ENCODE measurements at regions not wholly inside any gene's neighbourhood (a gene's known extent, or its start where the extent isn't known, plus 50 kb on each side); places are given as distances from the start of the nearest gene placed in this dataset.
"Not testable (repeated sequence)": the region's sequence is repeated elsewhere in the genome, so short reads cannot be mapped to it uniquely, and the experiment has no call there.

DNA sequence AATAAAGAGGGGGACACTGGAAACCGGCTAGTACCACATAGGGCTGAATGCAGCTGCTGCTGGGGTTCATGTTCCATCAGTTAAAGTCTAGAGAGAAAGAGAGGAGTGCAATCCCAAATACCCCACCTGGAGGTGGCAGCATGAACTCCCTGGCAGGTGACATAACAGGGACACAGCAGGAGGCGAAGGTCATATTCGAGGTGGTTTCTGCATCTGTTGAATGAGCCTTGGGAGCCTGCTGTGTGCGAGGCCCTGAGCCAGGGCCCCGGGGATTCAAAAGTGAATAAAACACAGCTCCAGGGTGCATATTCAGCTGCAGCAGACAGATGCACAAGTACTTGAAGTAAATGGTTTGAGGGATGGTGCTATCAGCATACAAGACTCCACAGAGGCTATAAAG, 456.8 kb downstream of the SETD4 start:
- no peak for DNase-seq (ENCODE audit: low read depth, low spot score)
- H3K4me3 ChIP-seq (ENCODE audit: low read length) = no peak overlapping the region

DNA sequence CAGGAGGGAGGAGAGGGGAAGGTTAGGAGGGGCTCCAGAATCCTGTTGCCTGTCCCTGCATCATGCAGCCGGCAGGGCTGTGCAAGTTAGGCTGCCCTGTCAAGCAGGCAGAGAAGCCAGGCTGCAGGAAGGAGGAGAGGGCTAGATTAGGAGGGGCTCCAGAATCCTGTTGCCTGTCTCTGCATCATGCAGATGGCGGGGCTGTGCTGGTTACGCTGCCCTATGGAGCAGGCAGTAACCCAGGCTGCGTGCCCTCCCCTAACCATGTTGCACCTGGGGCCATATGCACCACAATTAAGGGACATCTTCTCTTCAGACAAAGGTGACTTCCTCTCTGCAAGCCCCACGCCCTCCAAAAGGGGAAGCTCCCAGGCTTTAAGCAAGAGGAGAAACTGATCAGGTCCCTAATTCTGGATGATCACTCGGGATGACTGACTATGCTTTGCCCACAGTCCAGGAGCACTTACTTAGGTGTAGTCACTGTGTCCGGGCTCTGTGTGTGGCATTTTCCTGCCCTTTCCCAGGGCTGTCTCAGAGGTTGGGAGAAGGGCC, 457.4 kb downstream of the SETD4 start:
- no peak for DNase-seq (ENCODE audit: low read depth, low spot score)

DNA sequence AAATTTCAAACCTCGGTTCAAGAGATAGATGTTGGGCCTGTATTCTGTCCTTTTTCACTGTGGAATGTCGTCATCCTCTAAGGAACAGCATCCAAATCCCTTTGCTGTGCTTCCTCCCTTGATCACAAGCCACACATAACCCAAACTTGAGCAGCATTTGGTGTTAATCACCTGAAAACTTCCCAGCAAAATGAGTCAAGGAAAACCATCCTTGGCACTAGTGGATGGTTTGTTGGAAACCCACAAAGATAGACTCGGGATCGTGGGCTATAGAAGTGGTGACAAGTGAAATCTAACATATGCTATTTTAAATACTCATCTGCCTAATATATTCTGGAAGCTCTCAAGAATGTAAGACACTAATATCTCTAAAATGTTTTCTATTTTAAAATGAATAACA, 459.1 kb downstream of the SETD4 start:
- no peak overlapping the region for H3K4me3 ChIP-seq (ENCODE audit: low read length)
- DNase-seq (ENCODE audit: low read depth, low spot score) = no peak

More for the DNA sequence above, 457.4 kb downstream of the SETD4 start:
- H3K4me3 ChIP-seq (ENCODE audit: low read length) = no peak overlapping the region

DNA sequence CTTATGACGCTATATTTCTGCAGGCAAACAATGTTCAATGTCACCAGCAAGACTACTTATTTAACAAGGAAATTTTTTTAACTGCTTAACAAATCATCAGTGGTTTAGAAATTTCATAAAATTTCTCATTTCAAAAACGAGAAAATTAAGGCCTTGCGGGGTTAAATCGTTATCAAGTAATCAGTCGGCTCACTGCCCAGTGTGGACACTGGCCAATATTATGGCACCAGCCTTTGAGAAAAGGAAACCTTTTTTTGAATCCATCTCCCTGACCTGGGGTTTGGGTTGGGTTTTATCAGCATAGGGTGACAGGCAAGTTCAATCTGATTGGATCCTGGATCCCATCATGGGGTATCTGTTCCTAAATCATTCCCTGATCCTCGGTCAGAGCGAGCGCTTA, 461.2 kb downstream of the SETD4 start:
- no peak overlapping the region for H3K4me3 ChIP-seq (ENCODE audit: low read length)
- no peak for DNase-seq (ENCODE audit: low read depth, low spot score)

DNA sequence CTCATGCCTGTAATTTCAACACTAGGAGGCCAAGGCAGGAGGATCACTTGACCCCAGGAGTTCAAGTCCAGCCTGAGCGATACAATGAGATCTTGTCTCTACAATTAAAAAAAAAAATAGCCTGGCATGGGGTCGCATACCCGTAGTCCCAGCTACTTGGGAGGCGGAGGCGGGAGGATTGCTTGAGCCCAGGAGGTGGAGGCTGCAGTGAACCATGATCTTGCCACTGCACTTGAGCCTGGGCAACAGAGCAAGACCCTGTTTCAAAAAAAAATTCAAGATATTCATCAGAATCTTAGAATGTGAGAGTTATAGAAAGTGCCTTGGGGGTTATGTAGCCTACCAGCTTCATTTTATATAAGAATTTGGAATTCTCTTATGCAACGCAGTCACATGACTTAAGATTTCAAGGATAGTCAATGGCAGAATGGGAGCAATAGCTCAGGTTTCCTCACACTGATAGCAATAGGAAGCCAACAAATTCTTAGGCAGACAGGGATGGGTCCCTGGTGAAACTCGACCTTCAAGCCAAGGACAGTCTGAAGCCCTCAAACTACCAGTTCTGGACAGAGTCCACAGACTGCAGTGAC, 462.5 kb downstream of the SETD4 start:
- H3K4me3 ChIP-seq (ENCODE audit: low read length) = no peak overlapping the region
- DNase-seq (ENCODE audit: low read depth, low spot score) = no peak

DNA sequence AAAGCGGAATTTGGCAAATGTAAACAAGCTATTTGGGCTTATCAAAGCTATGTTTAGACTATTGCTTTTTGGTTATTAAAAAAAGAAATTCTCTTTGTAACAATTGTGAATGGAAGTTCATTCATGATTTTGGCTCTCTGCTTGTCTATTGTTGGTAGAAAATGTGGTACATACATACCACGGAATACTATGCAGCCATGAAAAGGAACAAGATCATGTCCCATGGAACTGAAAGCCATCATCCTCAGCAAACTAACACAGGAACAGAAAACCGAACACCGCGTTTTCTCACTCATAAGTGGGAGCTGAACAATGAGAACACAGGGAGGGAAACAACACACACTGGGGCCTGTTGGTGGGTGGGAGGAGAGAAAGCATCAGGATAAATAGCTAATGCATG, 465.4 kb downstream of the SETD4 start:
- no peak overlapping the region for H3K4me3 ChIP-seq (ENCODE audit: low read length)
- no peak for DNase-seq (ENCODE audit: low read depth, low spot score)

DNA sequence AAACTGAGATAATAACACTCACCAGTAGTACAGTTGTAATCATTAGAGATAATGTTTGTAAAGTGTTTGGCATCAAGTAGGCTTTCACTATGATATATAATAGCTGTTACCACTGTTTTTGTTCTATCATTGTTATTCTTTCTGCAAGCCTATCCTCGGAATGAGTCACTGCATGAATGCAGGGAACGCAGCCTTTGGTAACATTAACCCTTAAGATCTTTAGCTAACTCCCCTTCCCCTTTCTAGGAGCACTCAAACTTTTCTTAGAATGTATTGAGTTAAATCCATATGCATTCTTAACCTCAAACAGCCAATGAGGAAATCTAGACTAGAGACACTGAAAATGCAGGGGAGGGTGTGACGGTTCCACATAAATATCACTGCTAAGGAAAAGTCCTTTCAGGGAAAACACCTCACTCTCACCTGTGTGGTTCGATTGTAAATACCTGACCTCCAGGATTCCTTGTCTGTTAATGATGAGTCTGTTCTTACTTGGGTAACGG, 467.3 kb downstream of the SETD4 start:
- DNase-seq (ENCODE audit: low read depth, low spot score) = no peak
- H3K4me3 ChIP-seq (ENCODE audit: low read length) = no peak overlapping the region

DNA sequence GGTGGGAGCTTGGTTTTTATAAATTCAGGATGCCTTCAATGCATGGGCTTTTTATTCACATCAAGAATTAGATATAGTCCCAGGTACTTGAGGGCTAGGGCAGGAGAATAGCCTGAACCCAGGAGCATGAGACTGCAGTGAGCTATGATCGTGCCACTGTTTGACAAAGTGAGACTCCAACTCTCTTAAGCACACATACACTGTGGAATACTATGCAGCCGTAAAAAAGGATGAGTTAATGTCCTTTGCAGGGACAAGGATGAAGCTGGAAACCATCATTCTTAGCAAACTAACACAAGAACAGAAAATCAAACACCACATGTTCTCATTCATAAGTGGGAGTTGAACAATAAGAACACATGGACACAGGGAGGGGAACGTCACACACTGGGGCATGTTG, 470.0 kb downstream of the SETD4 start:
- not testable (repeated sequence) for H3K4me3 ChIP-seq (ENCODE audit: low read length); DNase-seq (ENCODE audit: low read depth, low spot score)

DNA sequence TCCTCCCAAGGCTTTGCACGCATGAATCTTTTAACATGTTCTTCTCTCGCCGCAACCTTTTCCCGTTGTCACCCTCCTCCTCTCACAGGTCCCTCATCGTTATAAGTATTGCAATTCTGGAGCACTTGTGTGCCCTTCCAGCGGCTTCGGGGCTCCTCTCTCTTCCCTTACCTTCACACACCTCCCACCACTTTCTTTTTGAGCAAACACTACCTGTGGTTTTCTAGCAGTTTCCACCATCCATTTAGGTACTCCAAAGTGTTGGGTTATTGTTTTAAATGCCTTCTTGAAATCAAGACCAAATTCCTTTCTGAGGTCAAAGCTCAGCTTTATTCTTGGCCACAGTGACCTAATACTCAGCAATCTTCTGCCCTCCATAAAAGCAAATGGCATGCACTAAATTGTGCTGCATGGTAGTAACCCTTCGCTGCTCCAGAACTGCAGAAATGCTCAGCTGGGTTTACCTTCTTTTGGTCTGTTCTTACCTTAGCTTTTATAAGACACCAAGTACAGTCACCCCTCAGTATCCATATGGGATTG, 472.4 kb downstream of the SETD4 start:
- DNase-seq (ENCODE audit: low read depth, low spot score) = no peak
- no peak overlapping the region for H3K4me3 ChIP-seq (ENCODE audit: low read length)

DNA sequence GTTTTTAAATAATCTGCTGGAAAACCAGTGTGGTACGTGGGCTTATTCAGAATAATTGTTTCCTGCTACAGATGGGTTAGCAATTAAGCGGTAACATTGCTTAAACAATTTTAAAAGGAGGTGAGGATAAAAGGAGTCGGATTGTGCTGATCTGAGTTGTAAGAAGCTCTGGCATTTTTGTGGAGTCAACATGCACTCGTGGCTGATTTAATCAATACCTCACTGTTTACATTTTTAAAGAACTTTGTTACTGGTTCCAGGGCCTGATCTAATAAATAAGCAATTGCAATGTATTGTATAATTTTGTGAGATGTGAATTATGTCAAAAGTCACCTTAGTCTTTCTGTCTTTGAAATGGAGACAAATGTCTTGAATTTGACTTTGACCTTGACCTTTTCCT, 474.0 kb downstream of the SETD4 start:
- H3K4me3 ChIP-seq (ENCODE audit: low read length) = no peak overlapping the region

DNA sequence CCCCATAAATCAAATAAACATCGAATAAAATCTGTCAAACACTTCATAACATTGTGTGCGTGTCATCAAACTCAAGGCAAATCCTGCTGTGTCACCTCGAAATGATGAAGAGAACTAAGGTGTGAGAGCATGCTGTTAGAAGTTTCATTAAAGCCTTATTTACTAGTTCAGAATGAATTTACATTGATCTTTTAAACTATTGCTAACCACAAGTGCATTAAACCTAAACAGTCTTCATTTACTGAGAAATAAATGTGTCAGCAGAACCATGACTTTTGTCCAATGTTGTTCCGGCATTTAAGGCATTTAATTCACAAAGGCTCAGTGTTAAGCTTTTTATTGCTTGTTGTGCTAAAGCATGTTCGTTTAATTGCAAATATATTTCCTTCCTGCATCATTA, 474.4 kb downstream of the SETD4 start:
- DNase-seq (ENCODE audit: low read depth, low spot score) = no peak
- no peak overlapping the region for H3K4me3 ChIP-seq (ENCODE audit: low read length)

More for the DNA sequence above, 474.0 kb downstream of the SETD4 start:
- DNase-seq (ENCODE audit: low read depth, low spot score) = no peak

DNA sequence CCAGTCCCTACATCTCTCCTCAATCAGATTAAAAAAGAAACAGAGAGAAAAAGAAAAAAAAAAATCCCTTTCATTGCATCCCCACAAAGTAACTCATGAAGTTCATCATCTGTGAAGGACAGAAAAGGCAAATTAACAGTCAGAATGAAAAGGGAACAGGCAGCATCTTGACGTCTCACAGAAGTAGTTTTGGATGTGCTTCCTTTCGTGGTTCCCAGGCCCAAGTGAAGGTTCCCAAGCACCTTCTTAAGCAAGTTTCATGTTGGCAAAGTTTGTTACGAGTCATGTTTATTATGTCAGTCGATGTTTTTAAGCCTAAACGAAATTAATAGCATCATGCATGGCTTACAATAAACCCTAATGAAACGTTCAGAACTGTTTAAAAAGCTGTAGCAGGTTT, 475.2 kb downstream of the SETD4 start:
- DNase-seq (ENCODE audit: low read depth, low spot score) = no peak
- H3K4me3 ChIP-seq (ENCODE audit: low read length) = no peak overlapping the region

DNA sequence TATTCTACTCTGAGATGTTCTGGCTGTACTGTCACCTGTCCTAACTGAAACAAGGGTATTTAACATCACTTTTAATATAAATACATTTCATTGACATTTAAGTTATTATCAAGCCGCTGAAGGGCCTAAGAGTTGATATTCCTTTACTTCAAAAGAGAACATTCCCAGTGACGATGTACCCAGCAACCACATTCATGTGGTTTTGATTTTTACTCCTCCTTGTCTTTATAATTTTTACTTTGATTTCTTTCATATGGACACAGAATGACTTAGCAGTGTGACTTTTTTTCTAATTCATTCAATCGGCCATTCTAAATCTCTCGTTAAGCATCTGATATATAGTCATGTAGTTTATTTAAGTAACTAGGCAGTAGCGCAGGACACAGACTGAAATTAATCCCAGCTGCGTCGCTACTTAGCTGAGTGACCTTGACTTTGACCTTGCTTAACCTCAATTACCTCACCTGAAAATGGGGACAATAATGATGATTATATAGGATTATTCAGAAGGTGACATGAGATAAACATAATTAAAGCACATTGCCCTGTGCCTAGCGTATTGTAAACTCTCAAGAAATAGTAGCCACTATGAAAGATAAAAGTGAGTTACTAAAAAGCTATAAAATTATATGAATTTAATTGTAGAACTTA, 476.6 kb downstream of the SETD4 start:
- DNase-seq (ENCODE audit: low read depth, low spot score) = no peak

DNA sequence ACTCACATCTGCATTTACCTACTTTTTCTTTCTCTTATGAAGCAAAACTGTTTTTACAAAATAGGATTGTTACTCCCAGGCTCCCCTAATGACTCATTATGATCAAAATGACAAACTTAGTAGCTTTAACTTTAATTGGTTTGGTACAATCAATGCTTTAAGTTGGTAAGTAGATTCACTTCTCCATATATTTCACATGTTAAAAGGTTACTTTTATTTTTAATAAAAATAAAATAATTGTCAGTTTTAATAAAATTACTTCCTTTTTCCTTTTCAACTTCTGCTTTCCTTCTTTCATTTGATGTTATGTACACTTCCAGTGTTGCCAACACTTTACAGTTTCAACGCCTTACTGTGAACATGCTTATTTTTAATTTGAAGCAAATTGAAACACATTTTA, 477.6 kb downstream of the SETD4 start:
- DNase-seq (ENCODE audit: low read depth, low spot score) = no peak
- H3K4me3 ChIP-seq (ENCODE audit: low read length) = no peak overlapping the region

More for the DNA sequence above, 476.6 kb downstream of the SETD4 start:
- H3K4me3 ChIP-seq (ENCODE audit: low read length) = no peak overlapping the region

DNA sequence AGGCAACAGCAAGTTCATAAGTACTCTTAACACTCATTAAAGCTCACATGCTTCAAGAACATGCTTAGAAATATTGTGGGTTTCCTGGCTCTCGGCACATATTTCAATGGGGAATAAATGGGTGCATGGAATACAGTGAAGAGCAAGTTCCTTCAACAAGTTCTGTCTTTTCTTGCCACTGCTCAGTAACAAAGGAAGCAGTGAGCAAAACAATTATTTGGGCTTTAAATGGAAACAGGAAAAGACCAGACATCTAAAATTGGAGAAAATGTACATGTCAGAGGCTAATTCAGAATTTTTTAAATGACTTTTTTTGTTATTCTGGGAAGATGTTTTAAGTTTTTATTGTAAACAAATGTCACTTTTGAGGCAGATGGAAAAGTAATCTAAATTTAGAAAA, 478.7 kb downstream of the SETD4 start:
- no peak for DNase-seq (ENCODE audit: low read depth, low spot score)
- no peak overlapping the region for H3K4me3 ChIP-seq (ENCODE audit: low read length)

DNA sequence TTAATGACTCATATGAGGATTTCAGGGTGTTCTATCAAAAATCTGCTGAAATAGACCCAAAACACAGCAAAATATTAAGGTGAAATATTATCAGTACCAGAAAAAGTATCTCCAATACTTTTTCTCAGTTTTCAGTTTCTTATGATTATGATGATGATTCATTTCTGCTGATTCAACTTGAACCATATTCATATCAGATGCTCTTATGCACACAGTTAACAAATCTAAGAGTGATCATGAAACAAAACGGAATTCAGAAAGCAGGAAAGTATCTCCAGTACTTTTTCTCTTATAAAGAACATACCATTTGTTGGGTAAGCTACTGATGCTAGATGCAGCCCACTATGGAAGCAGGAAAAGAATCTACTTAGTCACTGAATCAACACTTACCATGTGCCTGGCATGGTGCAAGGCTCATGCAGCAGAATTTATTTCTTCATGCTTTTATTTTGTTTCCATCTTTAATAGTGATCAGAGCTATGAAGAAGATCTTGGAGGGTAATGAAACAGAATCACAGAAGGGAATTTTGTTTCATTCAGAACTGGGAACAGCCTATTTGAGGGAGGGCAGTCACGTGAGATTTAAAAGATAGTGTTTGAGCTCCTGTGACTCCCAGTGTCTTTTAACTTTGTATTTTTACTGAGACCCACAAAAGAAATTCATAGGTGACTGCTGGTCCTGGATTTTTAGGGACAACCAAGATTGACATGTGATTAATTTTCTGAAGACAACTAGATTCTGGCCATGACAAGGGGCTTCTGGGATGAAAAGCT, 480.6 kb downstream of the SETD4 start:
- DNase-seq (ENCODE audit: low read depth, low spot score) = no peak
- H3K4me3 ChIP-seq (ENCODE audit: low read length) = no peak overlapping the region

DNA sequence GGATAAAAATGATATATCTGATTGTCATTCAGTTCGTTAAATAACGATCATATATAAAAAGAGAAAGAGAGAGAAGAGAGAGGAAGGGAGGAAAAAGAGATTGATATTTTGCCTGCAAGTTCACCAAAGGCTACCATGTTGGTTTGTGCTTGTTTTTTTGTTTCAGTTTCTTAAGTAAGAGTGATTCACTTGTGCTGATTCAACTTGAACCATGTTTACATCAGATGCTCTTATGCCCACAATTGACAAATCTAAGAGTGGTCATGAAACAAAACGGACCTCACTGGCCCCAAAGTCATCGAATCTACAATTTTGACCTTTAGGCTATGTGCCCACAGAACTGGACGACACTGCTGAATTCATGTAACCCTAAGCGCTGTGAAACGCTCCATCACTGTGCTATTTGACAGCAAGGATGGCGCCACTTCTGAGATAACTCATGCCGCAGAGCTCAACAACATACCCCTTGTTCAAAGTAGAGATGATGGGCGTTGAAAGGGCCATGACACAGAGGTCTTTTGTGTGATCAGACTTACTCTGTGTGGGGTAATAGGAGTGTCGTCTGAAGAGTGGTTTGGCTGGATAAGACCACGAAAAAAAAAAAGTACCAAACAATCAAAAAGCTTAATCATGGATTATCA, 481.4 kb downstream of the SETD4 start:
- DNase-seq (ENCODE audit: low read depth, low spot score) = no peak
- no peak overlapping the region for H3K4me3 ChIP-seq (ENCODE audit: low read length)

DNA sequence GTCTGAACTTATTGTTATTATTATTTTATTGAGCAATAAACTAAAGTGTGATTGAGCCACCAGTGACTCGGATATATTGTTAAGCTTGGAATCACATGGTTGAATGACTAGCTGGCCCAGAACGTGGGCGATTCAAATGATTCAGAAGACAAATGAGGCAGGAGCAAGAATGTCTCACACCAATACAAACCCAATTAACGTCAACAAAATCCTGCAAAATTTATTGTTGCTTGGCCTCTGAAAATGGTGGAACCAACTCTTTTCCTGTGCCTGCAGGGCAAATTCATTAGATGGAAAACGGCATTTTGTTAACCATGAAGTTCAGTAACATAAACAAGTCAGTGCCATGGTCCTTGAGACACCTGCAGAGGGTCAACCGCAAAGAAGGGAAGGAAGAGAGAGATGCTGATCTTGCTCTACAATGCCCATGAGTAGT, 482.0 kb downstream of the SETD4 start:
- DNase-seq (ENCODE audit: low read depth, low spot score) = no peak
- no peak overlapping the region for H3K4me3 ChIP-seq (ENCODE audit: low read length)

DNA sequence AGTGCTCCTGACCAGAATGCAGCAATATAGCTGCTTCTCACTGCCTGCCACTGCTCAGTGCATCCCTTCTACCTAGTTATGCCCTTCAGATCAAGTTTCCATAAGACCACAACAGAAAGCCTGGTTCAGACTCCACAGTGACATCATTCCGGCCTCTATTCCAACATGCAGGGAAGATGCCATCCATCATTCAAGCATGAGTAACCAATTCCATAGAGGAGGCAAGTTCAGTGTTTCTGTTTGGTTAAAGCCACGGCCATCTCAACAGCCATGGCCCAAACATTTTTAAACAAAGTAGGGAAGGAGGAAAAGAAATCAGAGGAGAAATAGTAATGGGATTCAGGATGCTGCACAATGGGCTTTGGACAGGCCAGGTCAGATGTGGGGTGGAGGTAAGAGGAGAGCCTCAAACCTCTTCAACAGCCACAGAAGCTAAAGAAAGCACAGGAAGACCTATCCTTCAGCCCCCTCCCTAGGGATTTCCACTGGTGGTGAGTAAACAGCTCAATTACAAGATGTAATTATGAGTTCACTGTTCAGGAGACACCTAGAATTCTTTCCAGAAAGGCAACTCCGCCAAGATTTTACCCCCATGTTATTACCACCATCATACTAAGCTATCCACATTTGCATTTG, 484.9 kb downstream of the SETD4 start:
- H3K4me3 ChIP-seq (ENCODE audit: low read length) = no peak overlapping the region
- DNase-seq (ENCODE audit: low read depth, low spot score) = no peak
